SK-N-SH (cell line): ENCODE measurements at regions not wholly inside any gene's neighbourhood (a gene's known extent, or its start where the extent isn't known, plus 50 kb on each side); places are given as distances from the start of the nearest gene placed in this dataset.

Experiments
- CTCF ChIA-PET: fragments of 300-600, 350-600 bp; formaldehyde crosslinking; extraction: SDS; loops from one replicate; lab custom pipeline; 2021; lab: Yijun Ruan, JAX
- POLR2A ChIA-PET: fragments of 350-600 bp; sonication (Branson Sonifier 250); formaldehyde crosslinking; extraction: SDS; loops from one replicate; lab custom pipeline; 2020; ENCODE audit warnings: antibody characterized with exemption, inconsistent platforms; lab: Yijun Ruan, JAX
- DNase-seq: peaks from one replicate; pipeline ENCODE4 v3.0.0; 2012
- H2AFZ ChIP-seq: fragments of 200-600 bp; sonication (generic); 2 replicates; pipeline ENCODE4 v1.8.1; 2016; ENCODE audit warnings: antibody characterized with exemption, mild to moderate bottlenecking, low read depth
- H3F3A ChIP-seq: fragments of 200-600 bp; sonication (generic); replicated peaks from 2 replicates; pipeline ENCODE3; 2016; ENCODE audit warnings: antibody characterized with exemption, mild to moderate bottlenecking; ENCODE audit not compliant: insufficient read depth
- H3K27ac ChIP-seq, 2 experiments: fragments of 200-500 bp in 1 of 2; fragments of 200-600 bp in 1 of 2; sonication (Bioruptor generic) in 1 of 2; sonication (generic), shearing (Covaris generic) in 1 of 2; 2 replicates each; pipeline versions ENCODE4 v1.5.1 to v1.6.1; 2014 to 2016; ENCODE audit warnings: low read depth in 2 of 2, inconsistent platforms in 1 of 2, low read length in 1 of 2, mild to moderate bottlenecking in 1 of 2, mixed read lengths in 1 of 2
- H3K27me3 ChIP-seq: fragments of 200-600 bp; sonication (generic), shearing (Covaris generic); 2 replicates; pipeline ENCODE4 v1.6.1; 2016; ENCODE audit warnings: mixed run types; ENCODE audit not compliant: insufficient read depth
- H3K36me3 ChIP-seq, 2 experiments: fragments of 200-500 bp in 1 of 2; fragments of 200-600 bp in 1 of 2; sonication (Bioruptor generic) in 1 of 2; sonication (generic) in 1 of 2; replicated peaks in 1 of 2; 2 replicates each; pipeline versions ENCODE3 to v1.5.1; 2014 to 2016; ENCODE audit warnings: low read length in 1 of 2, mild to moderate bottlenecking in 1 of 2; ENCODE audit not compliant: insufficient read depth in 2 of 2, control insufficient read depth in 1 of 2
- H3K4me1 ChIP-seq, 2 experiments: fragments of 200-500 bp in 1 of 2; fragments of 200-600 bp in 1 of 2; sonication (Bioruptor generic) in 1 of 2; sonication (generic), shearing (Covaris generic) in 1 of 2; 2 replicates each; pipeline versions ENCODE4 v1.5.1 to v1.6.1; 2014 to 2016; ENCODE audit warnings: low read depth in 1 of 2, low read length in 1 of 2, mixed run types in 1 of 2; ENCODE audit not compliant: insufficient read depth in 2 of 2, control insufficient read depth in 1 of 2
- H3K4me2 ChIP-seq: fragments of 200-600 bp; sonication (generic), shearing (Covaris generic); 2 replicates; pipeline ENCODE4 v1.6.1; 2017; ENCODE audit warnings: mixed run types
- H3K4me3 ChIP-seq, 2 experiments: fragments of 200-500 bp in 1 of 2; fragments of 200-600 bp in 1 of 2; sonication (Bioruptor generic) in 1 of 2; sonication (generic), shearing (Covaris generic) in 1 of 2; 2 replicates each; pipeline versions ENCODE4 v1.5.1 to v1.8.1; 2014 to 2016; ENCODE audit warnings: low read depth in 2 of 2, inconsistent platforms in 1 of 2, low read length in 1 of 2, mild to moderate bottlenecking in 1 of 2, mixed read lengths in 1 of 2, moderate library complexity in 1 of 2
- H3K79me2 ChIP-seq: fragments of 200-600 bp; sonication (generic); 2 replicates; pipeline ENCODE4 v1.8.1; 2017; ENCODE audit warnings: mild to moderate bottlenecking; ENCODE audit not compliant: insufficient read depth
- H3K9ac ChIP-seq: fragments of 200-600 bp; sonication (generic); 2 replicates; pipeline ENCODE4 v1.6.1; 2017; ENCODE audit warnings: mixed run types
- H3K9me2 ChIP-seq: fragments of 200-600 bp; sonication (generic); 2 replicates; pipeline ENCODE4 v1.6.1; 2017; ENCODE audit warnings: mixed run types
- H3K9me3 ChIP-seq: fragments of 200-600 bp; sonication (generic); 2 replicates; pipeline ENCODE4 v1.6.1; 2017; ENCODE audit warnings: mixed run types, mild to moderate bottlenecking, moderate library complexity
- H4K20me1 ChIP-seq: fragments of 200-600 bp; sonication (generic); 2 replicates; pipeline ENCODE4 v1.6.1; 2017; ENCODE audit warnings: mild to moderate bottlenecking, mixed run types; ENCODE audit not compliant: insufficient read depth
- CHD2 ChIP-seq: fragments of 150-350 bp; IDR thresholded peaks from 2 replicates; pipeline ENCODE4 v1.6.1; 2018; ENCODE audit warnings: low read length; ENCODE audit not compliant: partially characterized antibody
- EP300 ChIP-seq, 2 experiments: IDR thresholded peaks; 2 replicates each; pipeline versions ENCODE4 v1.4.0 to v1.6.1; 2012; ENCODE audit warnings: borderline replicate concordance in 1 of 2, low read depth in 1 of 2, low read length in 1 of 2
- FOSL2 ChIP-seq: IDR thresholded peaks from 2 replicates; pipeline ENCODE4 v1.4.0; 2012; ENCODE audit warnings: low read depth, mild to moderate bottlenecking, moderate library complexity, borderline replicate concordance
- FOXM1 ChIP-seq: IDR thresholded peaks from 2 replicates; pipeline ENCODE4 v1.4.0; 2012; ENCODE audit warnings: low read depth, mild to moderate bottlenecking
- GABPA ChIP-seq: IDR thresholded peaks from 2 replicates; pipeline ENCODE4 v1.4.0; 2012; ENCODE audit warnings: low read depth, mild to moderate bottlenecking
- MEF2A ChIP-seq: IDR thresholded peaks from 2 replicates; pipeline ENCODE4 v1.4.0; 2012; ENCODE audit warnings: low read depth, borderline replicate concordance
- MXI1 ChIP-seq: IDR thresholded peaks from 2 replicates; pipeline ENCODE4 v1.6.1; 2012; ENCODE audit warnings: mild to moderate bottlenecking, low read depth, low read length, improper control_type of control experiment
- POLR2AphosphoS5 ChIP-seq: IDR thresholded peaks from 2 replicates; pipeline ENCODE4 v1.6.1; 2012; ENCODE audit warnings: low read depth, low read length
- RCOR1 ChIP-seq: fragments of 150-350 bp; IDR thresholded peaks from 2 replicates; pipeline ENCODE4 v1.6.1; 2017; ENCODE audit warnings: antibody characterized with exemption, low read length
- RFX5 ChIP-seq: IDR thresholded peaks from 2 replicates; pipeline ENCODE4 v1.6.1; 2012; ENCODE audit warnings: mild to moderate bottlenecking, improper control_type of control experiment, low read length
- RXRA ChIP-seq: IDR thresholded peaks from 2 replicates; pipeline ENCODE4 v1.4.0; 2012; ENCODE audit warnings: low read depth, mild to moderate bottlenecking, borderline replicate concordance
- SIN3A ChIP-seq: IDR thresholded peaks from 2 replicates; pipeline ENCODE4 v1.6.1; 2012; ENCODE audit warnings: low read depth, mild to moderate bottlenecking, low read length, moderate library complexity, borderline replicate concordance
- SMC3 ChIP-seq: IDR thresholded peaks from 2 replicates; pipeline ENCODE4 v1.6.1; 2012; ENCODE audit warnings: low read depth, low read length, improper control_type of control experiment
- TAF1 ChIP-seq: IDR thresholded peaks from 2 replicates; pipeline ENCODE4 v1.6.1; 2012; ENCODE audit warnings: low read depth, mild to moderate bottlenecking, low read length, moderate library complexity, borderline replicate concordance
- TEAD4 ChIP-seq: IDR thresholded peaks from 2 replicates; pipeline ENCODE4 v1.4.0; 2012; ENCODE audit warnings: mild to moderate bottlenecking, borderline replicate concordance; ENCODE audit not compliant: insufficient read depth
- WGBS: methylation state at CpG from one replicate; pipeline ENCODE4 v1.1.6; 2017; ENCODE audit warnings: low lambda C conversion rate; 5-methylcytosine and 5-hydroxymethylcytosine counted together
- TF ChIP-seq, protein P1 (sequence below): fragments of 200-600 bp; sonication (generic); IDR thresholded peaks from 2 replicates; pipeline ENCODE4 v1.6.1; 2017; ENCODE audit warnings: antibody characterized with exemption, mild to moderate bottlenecking, moderate library complexity
- TF ChIP-seq, protein P2 (sequence below): IDR thresholded peaks from 2 replicates; pipeline ENCODE4 v1.4.0; 2012; ENCODE audit warnings: low read depth, borderline replicate concordance
- TF ChIP-seq, protein P3 (sequence below): IDR thresholded peaks from 2 replicates; pipeline ENCODE4; 2012
- TF ChIP-seq, protein P4 (sequence below): IDR thresholded peaks from 2 replicates; pipeline ENCODE4 v1.6.1; 2012; ENCODE audit warnings: mild to moderate bottlenecking, low read depth, low read length, moderate library complexity
- TF ChIP-seq, protein P5 (sequence below): IDR thresholded peaks from 2 replicates; pipeline ENCODE4 v1.4.0; 2012; ENCODE audit warnings: low read depth

DNA sequence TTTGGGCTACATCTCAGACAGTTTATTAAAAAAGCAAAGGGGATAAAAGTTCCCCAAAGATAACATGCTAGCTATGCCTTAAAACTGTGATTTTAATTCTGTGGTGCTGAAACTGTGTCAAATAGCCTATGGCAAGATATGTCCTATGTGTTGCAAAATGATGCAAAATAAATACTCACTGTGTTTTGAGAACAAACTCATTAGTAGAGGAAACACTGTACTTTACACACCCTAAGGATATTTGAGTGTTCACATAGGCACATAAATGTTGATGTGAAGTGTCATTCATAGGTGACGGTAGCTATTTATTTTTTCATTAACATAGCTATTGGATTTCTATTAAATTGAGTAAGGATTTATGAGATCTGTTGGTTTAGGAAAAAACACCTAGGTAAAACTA lies 351.9 kb downstream of the FAT4 start:
- POLR2A ChIA-PET: no interaction called here
- no peak overlapping the region for H3K4me3 ChIP-seq
- H3F3A ChIP-seq: no peaks in the 10 kb centered on the region
- no peaks in the 10 kb centered on the region for H4K20me1 ChIP-seq
- no peak overlapping the region for H3K27ac ChIP-seq
- H3K9me2 ChIP-seq: no peaks in the 10 kb centered on the region
- no peak overlapping the region for H2AFZ ChIP-seq
- H3K27me3 ChIP-seq: no peaks in the 10 kb centered on the region
- TF ChIP-seq EP300 (IDR thresholded peaks at IDR 0.05; ENCODE audit: borderline replicate concordance in 1 of 2, low read depth in 1 of 2, low read length in 1 of 2): no peak
- TF ChIP-seq TAF1: no peak
- TF ChIP-seq CHD2: no peak
- no peak for TF ChIP-seq SIN3A
- TF ChIP-seq, protein P1, sequence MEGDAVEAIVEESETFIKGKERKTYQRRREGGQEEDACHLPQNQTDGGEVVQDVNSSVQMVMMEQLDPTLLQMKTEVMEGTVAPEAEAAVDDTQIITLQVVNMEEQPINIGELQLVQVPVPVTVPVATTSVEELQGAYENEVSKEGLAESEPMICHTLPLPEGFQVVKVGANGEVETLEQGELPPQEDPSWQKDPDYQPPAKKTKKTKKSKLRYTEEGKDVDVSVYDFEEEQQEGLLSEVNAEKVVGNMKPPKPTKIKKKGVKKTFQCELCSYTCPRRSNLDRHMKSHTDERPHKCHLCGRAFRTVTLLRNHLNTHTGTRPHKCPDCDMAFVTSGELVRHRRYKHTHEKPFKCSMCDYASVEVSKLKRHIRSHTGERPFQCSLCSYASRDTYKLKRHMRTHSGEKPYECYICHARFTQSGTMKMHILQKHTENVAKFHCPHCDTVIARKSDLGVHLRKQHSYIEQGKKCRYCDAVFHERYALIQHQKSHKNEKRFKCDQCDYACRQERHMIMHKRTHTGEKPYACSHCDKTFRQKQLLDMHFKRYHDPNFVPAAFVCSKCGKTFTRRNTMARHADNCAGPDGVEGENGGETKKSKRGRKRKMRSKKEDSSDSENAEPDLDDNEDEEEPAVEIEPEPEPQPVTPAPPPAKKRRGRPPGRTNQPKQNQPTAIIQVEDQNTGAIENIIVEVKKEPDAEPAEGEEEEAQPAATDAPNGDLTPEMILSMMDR: no peak
- TF ChIP-seq, protein P2, sequence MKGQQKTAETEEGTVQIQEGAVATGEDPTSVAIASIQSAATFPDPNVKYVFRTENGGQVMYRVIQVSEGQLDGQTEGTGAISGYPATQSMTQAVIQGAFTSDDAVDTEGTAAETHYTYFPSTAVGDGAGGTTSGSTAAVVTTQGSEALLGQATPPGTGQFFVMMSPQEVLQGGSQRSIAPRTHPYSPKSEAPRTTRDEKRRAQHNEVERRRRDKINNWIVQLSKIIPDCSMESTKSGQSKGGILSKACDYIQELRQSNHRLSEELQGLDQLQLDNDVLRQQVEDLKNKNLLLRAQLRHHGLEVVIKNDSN: no peak
- TF ChIP-seq RXRA: no peak
- TF ChIP-seq RCOR1: no peak
- no peak for TF ChIP-seq MXI1
- no peak for TF ChIP-seq FOSL2
- no peak for TF ChIP-seq SMC3
- TF ChIP-seq RFX5: no peak
- TF ChIP-seq FOXM1: no peak
- TF ChIP-seq GABPA: no peak
- DNase-seq: no peak
- no peaks in the 10 kb centered on the region for H3K9me3 ChIP-seq
- H3K4me1 ChIP-seq: no peaks in the 10 kb centered on the region
- H3K36me3 ChIP-seq: no peaks in the 10 kb centered on the region
- no peaks in the 10 kb centered on the region for H3K79me2 ChIP-seq
- H3K4me2 ChIP-seq: no peak overlapping the region
- WGBS: 83% methylated on average over 1 of the region's 1 CpG
- no peak overlapping the region for H3K9ac ChIP-seq
- CTCF ChIA-PET: no interaction called here

DNA sequence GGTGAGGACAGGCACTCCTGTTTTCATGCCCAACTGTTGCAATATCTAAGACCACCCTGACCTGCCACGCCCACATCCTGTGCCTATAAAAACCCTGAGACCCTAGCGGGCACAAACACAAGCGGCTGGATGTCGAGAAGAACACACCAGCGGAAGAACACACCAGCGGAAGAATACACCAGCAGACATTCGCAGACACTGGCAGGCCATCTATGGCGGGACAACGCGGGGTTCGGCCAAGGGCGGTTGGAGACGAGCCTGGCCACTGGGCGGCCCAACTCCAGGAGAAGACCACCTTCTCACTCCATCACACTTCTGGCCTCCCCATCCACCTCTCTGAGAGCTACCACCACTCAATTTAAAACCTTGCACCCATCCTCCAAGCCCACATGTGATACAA lies 361.4 kb downstream of the FAT4 start:
- WGBS: 92% methylated on average over 14 of the region's 14 CpGs
- Histone ChIP-seq H3K4me3 (no peak overlapping the region), H3K9me3 (no peaks in the 10 kb centered on the region), H3K4me1 (no peaks in the 10 kb centered on the region; a peak in 1 of 4 replicates), H3K27ac (no peak overlapping the region), H3K36me3 (no peaks in the 10 kb centered on the region), H2AFZ (no peak overlapping the region), H3F3A (no peaks in the 10 kb centered on the region), H3K79me2 (no peaks in the 10 kb centered on the region), H3K27me3 (no peaks in the 10 kb centered on the region), H4K20me1 (no peaks in the 10 kb centered on the region), H3K9ac (no peak overlapping the region), H3K4me2 (no peak overlapping the region; the same call in 1 of the 2 replicates), H3K9me2 (no peaks in the 10 kb centered on the region)
- no peak for DNase-seq
- ChIA-PET CTCF (interaction anchor here (0.8 kb wide), 1 partner anchor 11 kb away, joined by 3 read pairs; no protein-coding TSS in a partner anchor), POLR2A (no interaction called here)
- TF ChIP-seq MEF2A (no peak), POLR2AphosphoS5 (no peak), RCOR1 (no peak), RXRA (no peak), SMC3 (no peak), TEAD4 (no peak), SIN3A (no peak)
- TF ChIP-seq, protein P2: no peak
- TF ChIP-seq, protein P3, sequence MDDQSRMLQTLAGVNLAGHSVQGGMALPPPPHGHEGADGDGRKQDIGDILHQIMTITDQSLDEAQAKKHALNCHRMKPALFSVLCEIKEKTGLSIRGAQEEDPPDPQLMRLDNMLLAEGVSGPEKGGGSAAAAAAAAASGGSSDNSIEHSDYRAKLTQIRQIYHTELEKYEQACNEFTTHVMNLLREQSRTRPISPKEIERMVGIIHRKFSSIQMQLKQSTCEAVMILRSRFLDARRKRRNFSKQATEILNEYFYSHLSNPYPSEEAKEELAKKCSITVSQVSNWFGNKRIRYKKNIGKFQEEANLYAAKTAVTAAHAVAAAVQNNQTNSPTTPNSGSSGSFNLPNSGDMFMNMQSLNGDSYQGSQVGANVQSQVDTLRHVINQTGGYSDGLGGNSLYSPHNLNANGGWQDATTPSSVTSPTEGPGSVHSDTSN: no peak
- TF ChIP-seq, protein P4, sequence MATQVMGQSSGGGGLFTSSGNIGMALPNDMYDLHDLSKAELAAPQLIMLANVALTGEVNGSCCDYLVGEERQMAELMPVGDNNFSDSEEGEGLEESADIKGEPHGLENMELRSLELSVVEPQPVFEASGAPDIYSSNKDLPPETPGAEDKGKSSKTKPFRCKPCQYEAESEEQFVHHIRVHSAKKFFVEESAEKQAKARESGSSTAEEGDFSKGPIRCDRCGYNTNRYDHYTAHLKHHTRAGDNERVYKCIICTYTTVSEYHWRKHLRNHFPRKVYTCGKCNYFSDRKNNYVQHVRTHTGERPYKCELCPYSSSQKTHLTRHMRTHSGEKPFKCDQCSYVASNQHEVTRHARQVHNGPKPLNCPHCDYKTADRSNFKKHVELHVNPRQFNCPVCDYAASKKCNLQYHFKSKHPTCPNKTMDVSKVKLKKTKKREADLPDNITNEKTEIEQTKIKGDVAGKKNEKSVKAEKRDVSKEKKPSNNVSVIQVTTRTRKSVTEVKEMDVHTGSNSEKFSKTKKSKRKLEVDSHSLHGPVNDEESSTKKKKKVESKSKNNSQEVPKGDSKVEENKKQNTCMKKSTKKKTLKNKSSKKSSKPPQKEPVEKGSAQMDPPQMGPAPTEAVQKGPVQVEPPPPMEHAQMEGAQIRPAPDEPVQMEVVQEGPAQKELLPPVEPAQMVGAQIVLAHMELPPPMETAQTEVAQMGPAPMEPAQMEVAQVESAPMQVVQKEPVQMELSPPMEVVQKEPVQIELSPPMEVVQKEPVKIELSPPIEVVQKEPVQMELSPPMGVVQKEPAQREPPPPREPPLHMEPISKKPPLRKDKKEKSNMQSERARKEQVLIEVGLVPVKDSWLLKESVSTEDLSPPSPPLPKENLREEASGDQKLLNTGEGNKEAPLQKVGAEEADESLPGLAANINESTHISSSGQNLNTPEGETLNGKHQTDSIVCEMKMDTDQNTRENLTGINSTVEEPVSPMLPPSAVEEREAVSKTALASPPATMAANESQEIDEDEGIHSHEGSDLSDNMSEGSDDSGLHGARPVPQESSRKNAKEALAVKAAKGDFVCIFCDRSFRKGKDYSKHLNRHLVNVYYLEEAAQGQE: no peak
- TF ChIP-seq, protein P5, sequence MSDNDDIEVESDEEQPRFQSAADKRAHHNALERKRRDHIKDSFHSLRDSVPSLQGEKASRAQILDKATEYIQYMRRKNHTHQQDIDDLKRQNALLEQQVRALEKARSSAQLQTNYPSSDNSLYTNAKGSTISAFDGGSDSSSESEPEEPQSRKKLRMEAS: no peak
